BJ (cell line): ENCODE measurements at regions not wholly inside any gene's neighbourhood (a gene's known extent, or its start where the extent isn't known, plus 50 kb on each side); places are given as distances from the start of the nearest gene placed in this dataset.

ENCODE experiments used
- CTCF ChIA-PET: fragments of 350-600 bp; formaldehyde crosslinking; extraction: SDS; loops from one replicate; lab custom pipeline; 2021; ENCODE audit warnings: antibody characterized with exemption, inconsistent platforms; lab: Yijun Ruan, JAX
- POLR2A ChIA-PET: fragments of 300-600 bp; sonication (Branson Sonifier 250); formaldehyde crosslinking; extraction: SDS; loops from one replicate; lab custom pipeline; 2021; ENCODE audit warnings: antibody characterized with exemption; lab: Charles Lee
- DNase-seq: peaks from one replicate; pipeline ENCODE4 v3.0.0-alpha.2; 2011; ENCODE audit warnings: low read depth
- H3K27me3 ChIP-seq: 2 replicates; pipeline ENCODE4 v1.6.0; 2011; ENCODE audit warnings: low read length; ENCODE audit not compliant: control insufficient read depth, insufficient read depth
- H3K36me3 ChIP-seq: 2 replicates; pipeline ENCODE4 v1.5.1; 2011; ENCODE audit warnings: low read length; ENCODE audit not compliant: control insufficient read depth, insufficient read depth
- H3K4me3 ChIP-seq: 2 replicates; pipeline ENCODE4 v1.5.1; 2011; ENCODE audit warnings: low read depth, mild to moderate bottlenecking, control low read depth, low read length
- TF ChIP-seq, protein P1 (sequence below): IDR thresholded peaks from 2 replicates; pipeline ENCODE4 v1.5.1; 2011; ENCODE audit warnings: low read depth, mild to moderate bottlenecking, control low read depth, inconsistent platforms, low read length, moderate library complexity; ENCODE audit not compliant: insufficient read depth

GRCh38 chr6:3522561-3523260 is 65.9 kb upstream of the SLC22A23 start:
- TF ChIP-seq, protein P1, sequence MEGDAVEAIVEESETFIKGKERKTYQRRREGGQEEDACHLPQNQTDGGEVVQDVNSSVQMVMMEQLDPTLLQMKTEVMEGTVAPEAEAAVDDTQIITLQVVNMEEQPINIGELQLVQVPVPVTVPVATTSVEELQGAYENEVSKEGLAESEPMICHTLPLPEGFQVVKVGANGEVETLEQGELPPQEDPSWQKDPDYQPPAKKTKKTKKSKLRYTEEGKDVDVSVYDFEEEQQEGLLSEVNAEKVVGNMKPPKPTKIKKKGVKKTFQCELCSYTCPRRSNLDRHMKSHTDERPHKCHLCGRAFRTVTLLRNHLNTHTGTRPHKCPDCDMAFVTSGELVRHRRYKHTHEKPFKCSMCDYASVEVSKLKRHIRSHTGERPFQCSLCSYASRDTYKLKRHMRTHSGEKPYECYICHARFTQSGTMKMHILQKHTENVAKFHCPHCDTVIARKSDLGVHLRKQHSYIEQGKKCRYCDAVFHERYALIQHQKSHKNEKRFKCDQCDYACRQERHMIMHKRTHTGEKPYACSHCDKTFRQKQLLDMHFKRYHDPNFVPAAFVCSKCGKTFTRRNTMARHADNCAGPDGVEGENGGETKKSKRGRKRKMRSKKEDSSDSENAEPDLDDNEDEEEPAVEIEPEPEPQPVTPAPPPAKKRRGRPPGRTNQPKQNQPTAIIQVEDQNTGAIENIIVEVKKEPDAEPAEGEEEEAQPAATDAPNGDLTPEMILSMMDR: no peak
- Histone ChIP-seq H3K36me3 (no peaks in the 10 kb centered on the region), H3K27me3 (no peaks in the 10 kb centered on the region), H3K4me3 (no peak overlapping the region)
- DNase-seq: peak; percentile 45
- POLR2A ChIA-PET: no interaction called here
- CTCF ChIA-PET: interaction anchor here (1.0 kb wide), 1 partner anchor 210 kb away, joined by 3 read pairs; no protein-coding TSS in a partner anchor

- CTCF ChIA-PET: interaction anchor here (0.6 to 1.1 kb wide), 3 partner anchors 9 to 113 kb away, joined by 3 read pairs; no protein-coding TSS in a partner anchor
- TF ChIP-seq, protein P1: no peak
- POLR2A ChIA-PET: no interaction called here
- no peaks in the 10 kb centered on the region for H3K36me3 ChIP-seq
- no peaks in the 10 kb centered on the region for H3K27me3 ChIP-seq
- H3K4me3 ChIP-seq: no peak overlapping the region
- no peak for DNase-seq
Observed at GRCh38 chr6:3520281-3521230, 63.7 kb upstream of the SLC22A23 start.

GRCh38 chr6:3518356-3519190 is 61.7 kb upstream of the SLC22A23 start:
- TF ChIP-seq, protein P1: no peak
- ChIA-PET POLR2A (no interaction called here), CTCF (interaction anchor here (0.5 to 2.0 kb wide), 5 partner anchors 9 to 230 kb away, joined by 3 to 8 read pairs (median 5); no protein-coding TSS in a partner anchor)
- peak; percentile 73 for DNase-seq
- no peaks in the 10 kb centered on the region for H3K36me3 ChIP-seq
- no peak overlapping the region for H3K4me3 ChIP-seq
- 0 out of 2 replicates have a peak, but pooled peaks cover 5% of the 10 kb centered on the region for H3K27me3 ChIP-seq

GRCh38 chr6:3517350-3517749 is 60.5 kb upstream of the SLC22A23 start:
- 0 out of 2 replicates have a peak, but pooled peaks cover 5% of the 10 kb centered on the region for H3K27me3 ChIP-seq
- ChIA-PET POLR2A (interaction anchor here (0.8 kb wide), 1 partner anchor 44 kb away, joined by 5 read pairs; no protein-coding TSS in a partner anchor), CTCF (interaction anchor here (1.3 to 2.0 kb wide), 3 partner anchors 7 to 215 kb away, joined by 5 to 8 read pairs (median 5); no protein-coding TSS in a partner anchor)
- TF ChIP-seq, protein P1: no peak
- peak; percentile 86 for DNase-seq
- H3K36me3 ChIP-seq: no peaks in the 10 kb centered on the region
- H3K4me3 ChIP-seq: no peak overlapping the region
